Liver (tissue), 8 donors: ENCODE measurements at regions not wholly inside any gene's neighbourhood (a gene's known extent, or its start where the extent isn't known, plus 50 kb on each side); places are given as distances from the start of the nearest gene placed in this dataset.

Experiments
- DNase-seq: peaks from one replicate; pipeline ENCODE4 v3.0.0-alpha.2; 2017; ENCODE audit warnings: low spot score
- H3K27ac ChIP-seq, 2 donors: one replicate each; pipeline ENCODE4 v1.7.0; 2013; ENCODE audit warnings: inconsistent platforms in 2 of 2, low read length in 2 of 2, control low read depth in 1 of 2, low read depth in 1 of 2, mild to moderate bottlenecking in 1 of 2
- H3K27me3 ChIP-seq, 4 donors: one replicate each; pipeline versions ENCODE4 v1.6.1 to v1.7.0; 2013; ENCODE audit warnings: low read length in 3 of 4, inconsistent platforms in 1 of 4, mild to moderate bottlenecking in 1 of 4, moderate library complexity in 1 of 4; ENCODE audit not compliant: control insufficient read depth in 4 of 4, insufficient read depth in 4 of 4
- H3K36me3 ChIP-seq, 4 donors: one replicate each; pipeline versions ENCODE4 v1.6.1 to v1.7.0; 2013; ENCODE audit warnings: low read length in 3 of 4, mild to moderate bottlenecking in 3 of 4, low read depth in 1 of 4, moderate library complexity in 1 of 4; ENCODE audit not compliant: control insufficient read depth in 4 of 4, insufficient read depth in 3 of 4
- H3K4me1 ChIP-seq, 4 donors: one replicate each; pipeline versions ENCODE4 v1.6.1 to v1.7.0; 2013; ENCODE audit warnings: low read length in 3 of 4, mild to moderate bottlenecking in 3 of 4, moderate library complexity in 1 of 4; ENCODE audit not compliant: control insufficient read depth in 4 of 4, insufficient read depth in 4 of 4
- H3K4me3 ChIP-seq, 3 donors: one replicate each; pipeline versions ENCODE4 v1.6.1 to v1.7.0; 2013; ENCODE audit warnings: low read length in 3 of 3, control low read depth in 1 of 3, low read depth in 1 of 3, mild to moderate bottlenecking in 1 of 3
- H3K9ac ChIP-seq, 2 donors: one replicate each; pipeline ENCODE4 v1.7.0; 2013; ENCODE audit warnings: low read length in 2 of 2, mild to moderate bottlenecking in 2 of 2, moderate library complexity in 2 of 2, control low read depth in 1 of 2, low read depth in 1 of 2
- H3K9me3 ChIP-seq, 4 donors: one replicate each; pipeline versions ENCODE4 v1.6.1 to v1.7.0; 2013; ENCODE audit warnings: low read length in 3 of 4; ENCODE audit not compliant: control insufficient read depth in 4 of 4
- ATF3 ChIP-seq: IDR thresholded peaks from 2 replicates; pipeline ENCODE4 v1.6.1; 2016; ENCODE audit warnings: antibody characterized with exemption
- CTCF ChIP-seq: fragments of 150-350 bp; IDR thresholded peaks from 2 replicates; pipeline ENCODE4 v1.5.1; 2017; ENCODE audit warnings: improper control_type of control experiment, low read depth, low read length; ENCODE audit not compliant: missing input control
- EGR1 ChIP-seq, 2 donors: IDR thresholded peaks; 2 replicates each; pipeline ENCODE4 v1.6.1; 2016 to 2018; ENCODE audit warnings: antibody characterized with exemption in 2 of 2, low read depth in 2 of 2
- HNF4A ChIP-seq, 2 donors: conservative IDR thresholded peaks; 2 replicates each; pipeline ENCODE4 v1.6.1; 2016; ENCODE audit warnings: antibody characterized with exemption in 2 of 2, mild to moderate bottlenecking in 2 of 2
- HNF4G ChIP-seq: IDR thresholded peaks from 2 replicates; pipeline ENCODE4 v1.6.1; 2016; ENCODE audit warnings: antibody characterized with exemption
- MAX ChIP-seq: IDR thresholded peaks from 2 replicates; pipeline ENCODE4 v1.6.1; 2016; ENCODE audit warnings: antibody characterized with exemption
- NR2F2 ChIP-seq: IDR thresholded peaks from 2 replicates; pipeline ENCODE4 v1.6.1; 2016; ENCODE audit warnings: antibody characterized with exemption
- REST ChIP-seq: IDR thresholded peaks from 2 replicates; pipeline ENCODE4 v1.6.1; 2016; ENCODE audit warnings: antibody characterized with exemption, mild to moderate bottlenecking
- RXRA ChIP-seq, 2 donors: IDR thresholded peaks; 2 replicates each; pipeline ENCODE4 v1.6.1; 2017 to 2018; ENCODE audit warnings: antibody characterized with exemption in 2 of 2, mild to moderate bottlenecking in 1 of 2
- SP1 ChIP-seq: IDR thresholded peaks from 2 replicates; pipeline ENCODE4 v1.6.1; 2018; ENCODE audit warnings: antibody characterized with exemption, mild to moderate bottlenecking
- YY1 ChIP-seq: IDR thresholded peaks from 2 replicates; pipeline ENCODE4 v1.6.1; 2016; ENCODE audit warnings: antibody characterized with exemption, mild to moderate bottlenecking
- WGBS: extraction: QIAGEN DNeasy Blood & Tissue Kit; methylation state at CpG from one replicate; pipeline ENCODE4 v1.1.7; 2013; 5-methylcytosine and 5-hydroxymethylcytosine counted together
- donor health status: healthy.
- donor health status: healthy.
- donor health status: healthy.
- donor health status: healthy.
- donor health status: healthy.

GRCh38 chr14:83607682-83608081, 1922.3 kb upstream of the FLRT2 start:
- Histone ChIP-seq H3K27ac (no peak overlapping the region), H3K4me1 (no peaks in the 10 kb centered on the region), H3K27me3 (no peaks in the 10 kb centered on the region), H3K4me3 (no peak overlapping the region), H3K36me3 (no peaks in the 10 kb centered on the region), H3K9ac (no peak overlapping the region), H3K9me3 (no peaks in the 10 kb centered on the region)
- TF ChIP-seq SP1 = no peak
- no peak for TF ChIP-seq MAX
- no peak for TF ChIP-seq RXRA (IDR thresholded peaks at IDR 0.05)
- no peak for TF ChIP-seq NR2F2
- TF ChIP-seq CTCF = no peak
- DNase-seq = no peak
- 87% methylated on average over 9 of the region's 9 CpGs for WGBS

- Histone ChIP-seq H3K9me3 (no peaks in the 10 kb centered on the region), H3K27me3 (no peaks in the 10 kb centered on the region), H3K4me1 (no peaks in the 10 kb centered on the region), H3K27ac (no peak overlapping the region), H3K9ac (no peak overlapping the region), H3K4me3 (no peak overlapping the region), H3K36me3 (no peaks in the 10 kb centered on the region)
- TF ChIP-seq HNF4A (conservative IDR thresholded peaks at IDR 0.05) (no peak), REST (no peak), EGR1 (IDR thresholded peaks at IDR 0.05; ENCODE audit: low read depth in 2 of 2) (no peak), ATF3 (no peak)
- DNase-seq = no peak
- WGBS = 56% methylated on average over 4 of the region's 4 CpGs
Observed at GRCh38 chr14:83611491-83611890, 1918.5 kb upstream of the FLRT2 start.

GRCh38 chr14:83611906-83612390, 1918.0 kb upstream of the FLRT2 start:
- H3K27me3 ChIP-seq = no peaks in the 10 kb centered on the region
- no peak for DNase-seq
- TF ChIP-seq CTCF (no peak), MAX (no peak), YY1 (no peak), SP1 (no peak), HNF4G (no peak), HNF4A (conservative IDR thresholded peaks at IDR 0.05) (no peak)
- H3K4me1 ChIP-seq = no peaks in the 10 kb centered on the region
- H3K9ac ChIP-seq = no peak overlapping the region
- H3K27ac ChIP-seq = no peak overlapping the region
- H3K9me3 ChIP-seq = no peaks in the 10 kb centered on the region
- H3K4me3 ChIP-seq = no peak overlapping the region
- H3K36me3 ChIP-seq = no peaks in the 10 kb centered on the region
